GM12878 (cell line): ENCODE measurements at regions not wholly inside any gene's neighbourhood (a gene's known extent, or its start where the extent isn't known, plus 50 kb on each side); places are given as distances from the start of the nearest gene placed in this dataset.

Experiments
- ATAC-seq: fragments of 200-7000 bp; cut with Tn5 transposase; 3 replicates; pipeline ENCODE4 v1.9.1; 2020; ENCODE audit warnings: mild to moderate bottlenecking, moderate library complexity
- BruUV-seq: library from RNA; stranded (reverse); fragments of 400-500 nt; replicated peaks from 2 replicates; lab custom pipeline; 2021; lab: Mats Ljungman, UMichigan
- CTCF ChIA-PET: fragments of 300-600 bp; sonication (Branson Sonifier 250); formaldehyde crosslinking; extraction: SDS; loops from one replicate; lab custom pipeline; 2021; ENCODE audit warnings: inconsistent platforms; lab: Yijun Ruan, JAX
- POLR2A ChIA-PET: fragments of 350-600 bp; formaldehyde crosslinking; extraction: SDS; loops from one replicate; lab custom pipeline; 2021; ENCODE audit warnings: inconsistent platforms; lab: Charles Lee
- RAD21 ChIA-PET: fragments of 300-600 bp; sonication (Branson Sonifier 250); formaldehyde crosslinking; loops from one replicate; lab custom pipeline; 2023; ENCODE audit warnings: antibody characterized with exemption; ENCODE audit not compliant: unreplicated experiment; lab: Charles Lee
- SMC1A ChIA-PET: fragments of 300-600 bp; sonication (Branson Sonifier 250); formaldehyde crosslinking; loops from one replicate; lab custom pipeline; 2023; ENCODE audit not compliant: unreplicated experiment, uncharacterized antibody; lab: Charles Lee
- DNase-seq: peaks from one replicate; pipeline ENCODE4 v3.0.0-alpha.2; 2011; ENCODE audit warnings: low read depth, low spot score
- FAIRE-seq: peaks from 3 replicates; lab custom pipeline; 2011; peaks lifted over from hg19 to GRCh38; lab: Jason Lieb, UNC
- H2AFZ ChIP-seq: 2 replicates; pipeline ENCODE4 v1.6.0; 2011; ENCODE audit warnings: low read depth, low read length, control low read depth; ENCODE audit not compliant: control insufficient read depth
- H3K27ac ChIP-seq: 2 replicates; pipeline ENCODE4 v1.5.1; 2011; ENCODE audit warnings: control low read depth; ENCODE audit not compliant: control insufficient read depth, insufficient read depth
- H3K27me3 ChIP-seq, 2 experiments: replicated peaks in 1 of 2; 2 replicates each; pipeline versions ENCODE4 v1.6.0 to v1.6.1; 2011; ENCODE audit warnings: low read length in 1 of 2; ENCODE audit not compliant: control insufficient read depth in 2 of 2, insufficient read depth in 2 of 2
- H3K36me3 ChIP-seq, 2 experiments: 2 replicates each; pipeline ENCODE4 v1.5.1; 2011; ENCODE audit warnings: low read length in 1 of 2; ENCODE audit not compliant: control insufficient read depth in 2 of 2, insufficient read depth in 2 of 2
- H3K4me1 ChIP-seq: 2 replicates; pipeline ENCODE4 v1.6.1; 2011; ENCODE audit warnings: mild to moderate bottlenecking, low read length, moderate library complexity, mixed read lengths; ENCODE audit not compliant: control insufficient read depth, insufficient read depth
- H3K4me2 ChIP-seq: 2 replicates; pipeline ENCODE4 v1.6.0; 2011; ENCODE audit warnings: control low read depth; ENCODE audit not compliant: control insufficient read depth, insufficient read depth
- H3K4me3 ChIP-seq: fragments of 200-600 bp; sonication (generic); 2 replicates; pipeline ENCODE4 v1.5.1; 2016
- H3K79me2 ChIP-seq: 2 replicates; pipeline ENCODE4 v1.6.0; 2011; ENCODE audit warnings: low read length; ENCODE audit not compliant: control insufficient read depth, insufficient read depth
- H3K9ac ChIP-seq: 2 replicates; pipeline ENCODE4 v1.8.0; 2011; ENCODE audit warnings: low read length, control low read depth, mixed read lengths; ENCODE audit not compliant: control insufficient read depth, insufficient read depth
- H3K9me3 ChIP-seq: replicated peaks from 3 replicates; pipeline ENCODE4 v1.5.1; 2011; ENCODE audit warnings: mild to moderate bottlenecking, low read length; ENCODE audit not compliant: control insufficient read depth, insufficient read depth
- H4K20me1 ChIP-seq: 2 replicates; pipeline ENCODE4 v1.6.0; 2011; ENCODE audit not compliant: control insufficient read depth, insufficient read depth
- BMI1 ChIP-seq: fragments of 450-650 bp; IDR thresholded peaks from 2 replicates; pipeline ENCODE4 v1.6.1; 2016; ENCODE audit warnings: mild to moderate bottlenecking, moderate library complexity, borderline replicate concordance
- CHD4 ChIP-seq: fragments of 200-600 bp; sonication (generic); IDR thresholded peaks from 2 replicates; pipeline ENCODE4 v1.6.1; 2016; ENCODE audit warnings: mild to moderate bottlenecking
- DPF2 ChIP-seq: fragments of 450-650 bp; IDR thresholded peaks from 2 replicates; pipeline ENCODE4 v1.6.1; 2017; ENCODE audit warnings: mild to moderate bottlenecking
- ETV6 ChIP-seq, 2 experiments: fragments of 450-650 bp in 1 of 2; IDR thresholded peaks in 1 of 2; conservative IDR thresholded peaks in 1 of 2; 2 replicates each; pipeline ENCODE4 v1.6.1; 2014; ENCODE audit warnings: antibody characterized with exemption in 1 of 2, borderline replicate concordance in 1 of 2, low read depth in 1 of 2, mild to moderate bottlenecking in 1 of 2, moderate library complexity in 1 of 2
- HDAC2 ChIP-seq: fragments of 200-600 bp; sonication (generic); IDR thresholded peaks from 2 replicates; pipeline ENCODE4 v1.6.1; 2017
- NRF1 ChIP-seq: conservative IDR thresholded peaks from 2 replicates; pipeline ENCODE4 v1.6.1; 2011; ENCODE audit warnings: mild to moderate bottlenecking, low read depth, low read length, improper control_type of control experiment
- SPI1 ChIP-seq: IDR thresholded peaks from 2 replicates; pipeline ENCODE4 v1.6.1; 2011; ENCODE audit warnings: low read depth, mild to moderate bottlenecking, low read length, moderate library complexity, borderline replicate concordance; ENCODE audit not compliant: insufficient read depth
- ZNF217 ChIP-seq: fragments of 450-650 bp; IDR thresholded peaks from 2 replicates; pipeline ENCODE4 v1.6.1; 2017; ENCODE audit warnings: antibody characterized with exemption, mild to moderate bottlenecking
- ZNF622 ChIP-seq: fragments of 450-650 bp; IDR thresholded peaks from 2 replicates; pipeline ENCODE4 v1.6.1; 2017; ENCODE audit warnings: mild to moderate bottlenecking, inconsistent platforms
- WGBS: methylation state at CpG from one replicate; pipeline ENCODE4 v1.1.6; 2016; ENCODE audit warnings: low lambda C conversion rate; ENCODE audit not compliant: insufficient replicate concordance, insufficient coverage; ENCODE audit errors: missing lambda C conversion rate; 5-methylcytosine and 5-hydroxymethylcytosine counted together
- in situ Hi-C: fragments of 300-500 bp; cut with MboI; formaldehyde crosslinking; loops from 9 replicates; pipeline ENCODE4 v1.14.3; 2018; ENCODE audit warnings: mixed read lengths
- intact Hi-C: fragments of 100-400 bp; cut with micrococcal nuclease; formaldehyde crosslinking; loops from one replicate; pipeline ENCODE4 v1.14.2; 2022; ENCODE audit not compliant: unreplicated experiment
- TF ChIP-seq, protein P1 (sequence below): fragments of 450-650 bp; IDR thresholded peaks from 2 replicates; pipeline ENCODE4 v1.6.1; 2017; ENCODE audit warnings: mild to moderate bottlenecking, moderate library complexity
- TF ChIP-seq, protein P2 (sequence below): fragments of 450-650 bp; IDR thresholded peaks from 2 replicates; pipeline ENCODE4 v1.6.1; 2017; ENCODE audit warnings: borderline replicate concordance
- TF ChIP-seq, protein P3 (sequence below): fragments of 450-650 bp; IDR thresholded peaks from 2 replicates; pipeline ENCODE4 v1.6.1; 2017; ENCODE audit warnings: mild to moderate bottlenecking, moderate library complexity

DNA sequence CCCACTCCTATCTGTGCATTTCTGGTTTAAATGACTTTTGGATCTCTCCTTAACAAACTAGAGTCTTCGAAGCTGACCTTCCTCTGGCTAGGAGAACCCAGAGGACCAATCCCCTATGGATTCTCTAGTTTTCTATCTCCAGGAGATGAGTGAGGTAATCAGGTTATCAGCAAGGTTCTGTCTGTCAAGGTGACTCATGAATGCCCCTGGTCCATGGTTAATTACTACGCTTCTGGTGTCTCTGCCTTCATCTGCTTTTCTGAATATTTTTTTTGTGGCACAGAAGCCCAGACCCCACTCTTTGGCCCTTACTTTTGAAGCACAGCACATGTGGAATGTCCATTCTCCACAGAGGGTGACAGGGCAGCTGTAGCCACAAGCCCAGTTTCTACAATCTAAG, 897.9 kb upstream of the KLHL29 start (continued):
- TF ChIP-seq, protein P1, sequence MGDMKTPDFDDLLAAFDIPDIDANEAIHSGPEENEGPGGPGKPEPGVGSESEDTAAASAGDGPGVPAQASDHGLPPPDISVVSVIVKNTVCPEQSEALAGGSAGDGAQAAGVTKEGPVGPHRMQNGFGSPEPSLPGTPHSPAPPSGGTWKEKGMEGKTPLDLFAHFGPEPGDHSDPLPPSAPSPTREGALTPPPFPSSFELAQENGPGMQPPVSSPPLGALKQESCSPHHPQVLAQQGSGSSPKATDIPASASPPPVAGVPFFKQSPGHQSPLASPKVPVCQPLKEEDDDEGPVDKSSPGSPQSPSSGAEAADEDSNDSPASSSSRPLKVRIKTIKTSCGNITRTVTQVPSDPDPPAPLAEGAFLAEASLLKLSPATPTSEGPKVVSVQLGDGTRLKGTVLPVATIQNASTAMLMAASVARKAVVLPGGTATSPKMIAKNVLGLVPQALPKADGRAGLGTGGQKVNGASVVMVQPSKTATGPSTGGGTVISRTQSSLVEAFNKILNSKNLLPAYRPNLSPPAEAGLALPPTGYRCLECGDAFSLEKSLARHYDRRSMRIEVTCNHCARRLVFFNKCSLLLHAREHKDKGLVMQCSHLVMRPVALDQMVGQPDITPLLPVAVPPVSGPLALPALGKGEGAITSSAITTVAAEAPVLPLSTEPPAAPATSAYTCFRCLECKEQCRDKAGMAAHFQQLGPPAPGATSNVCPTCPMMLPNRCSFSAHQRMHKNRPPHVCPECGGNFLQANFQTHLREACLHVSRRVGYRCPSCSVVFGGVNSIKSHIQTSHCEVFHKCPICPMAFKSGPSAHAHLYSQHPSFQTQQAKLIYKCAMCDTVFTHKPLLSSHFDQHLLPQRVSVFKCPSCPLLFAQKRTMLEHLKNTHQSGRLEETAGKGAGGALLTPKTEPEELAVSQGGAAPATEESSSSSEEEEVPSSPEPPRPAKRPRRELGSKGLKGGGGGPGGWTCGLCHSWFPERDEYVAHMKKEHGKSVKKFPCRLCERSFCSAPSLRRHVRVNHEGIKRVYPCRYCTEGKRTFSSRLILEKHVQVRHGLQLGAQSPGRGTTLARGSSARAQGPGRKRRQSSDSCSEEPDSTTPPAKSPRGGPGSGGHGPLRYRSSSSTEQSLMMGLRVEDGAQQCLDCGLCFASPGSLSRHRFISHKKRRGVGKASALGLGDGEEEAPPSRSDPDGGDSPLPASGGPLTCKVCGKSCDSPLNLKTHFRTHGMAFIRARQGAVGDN, result no peak
- TF ChIP-seq ZNF622 (no peak), DPF2 (no peak)
- TF ChIP-seq, protein P2, sequence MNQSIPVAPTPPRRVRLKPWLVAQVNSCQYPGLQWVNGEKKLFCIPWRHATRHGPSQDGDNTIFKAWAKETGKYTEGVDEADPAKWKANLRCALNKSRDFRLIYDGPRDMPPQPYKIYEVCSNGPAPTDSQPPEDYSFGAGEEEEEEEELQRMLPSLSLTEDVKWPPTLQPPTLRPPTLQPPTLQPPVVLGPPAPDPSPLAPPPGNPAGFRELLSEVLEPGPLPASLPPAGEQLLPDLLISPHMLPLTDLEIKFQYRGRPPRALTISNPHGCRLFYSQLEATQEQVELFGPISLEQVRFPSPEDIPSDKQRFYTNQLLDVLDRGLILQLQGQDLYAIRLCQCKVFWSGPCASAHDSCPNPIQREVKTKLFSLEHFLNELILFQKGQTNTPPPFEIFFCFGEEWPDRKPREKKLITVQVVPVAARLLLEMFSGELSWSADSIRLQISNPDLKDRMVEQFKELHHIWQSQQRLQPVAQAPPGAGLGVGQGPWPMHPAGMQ, result no peak

DNA sequence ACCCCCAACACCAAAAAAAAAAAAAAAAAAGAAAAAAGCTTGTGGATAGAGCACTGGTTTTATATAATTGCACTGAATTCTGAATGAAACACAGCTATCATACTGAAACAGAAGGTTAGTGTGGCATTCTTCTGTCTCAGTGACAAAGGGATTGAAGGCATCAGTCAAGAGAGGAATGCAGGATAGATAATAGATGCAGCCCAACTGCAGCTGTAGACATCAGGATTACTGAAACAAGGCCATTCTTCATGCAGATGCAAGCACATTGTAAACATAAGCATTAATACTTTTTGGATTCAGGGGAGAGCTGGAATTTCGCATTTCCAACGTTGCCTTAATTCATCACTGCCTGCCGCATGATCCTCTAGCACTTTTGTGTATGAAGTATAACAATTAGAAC, 897.4 kb upstream of the KLHL29 start:
- Histone ChIP-seq H3K79me2 (no peaks in the 10 kb centered on the region), H3K4me1 (no peaks in the 10 kb centered on the region), H2AFZ (no peak overlapping the region), H3K27me3 (no peaks in the 10 kb centered on the region), H3K36me3 (no peaks in the 10 kb centered on the region), H3K4me3 (no peak overlapping the region), H3K27ac (no peak overlapping the region), H4K20me1 (no peaks in the 10 kb centered on the region), H3K9me3 (no peaks in the 10 kb centered on the region), H3K4me2 (no peak overlapping the region), H3K9ac (no peak overlapping the region)
- RAD21 ChIA-PET, result no interaction called here
- ATAC-seq (no peak), DNase-seq (no peak), FAIRE-seq (no peak)
- POLR2A ChIA-PET, result no interaction called here
- CTCF ChIA-PET, result no interaction called here
- intact Hi-C loops, result no loop called here
- WGBS, result 12% methylated on average over 3 of the region's 3 CpGs
- BruUV-seq, result no TSS peak
- SMC1A ChIA-PET, result no interaction called here
- in situ Hi-C loops, result no loop called here
- TF ChIP-seq, protein P3, sequence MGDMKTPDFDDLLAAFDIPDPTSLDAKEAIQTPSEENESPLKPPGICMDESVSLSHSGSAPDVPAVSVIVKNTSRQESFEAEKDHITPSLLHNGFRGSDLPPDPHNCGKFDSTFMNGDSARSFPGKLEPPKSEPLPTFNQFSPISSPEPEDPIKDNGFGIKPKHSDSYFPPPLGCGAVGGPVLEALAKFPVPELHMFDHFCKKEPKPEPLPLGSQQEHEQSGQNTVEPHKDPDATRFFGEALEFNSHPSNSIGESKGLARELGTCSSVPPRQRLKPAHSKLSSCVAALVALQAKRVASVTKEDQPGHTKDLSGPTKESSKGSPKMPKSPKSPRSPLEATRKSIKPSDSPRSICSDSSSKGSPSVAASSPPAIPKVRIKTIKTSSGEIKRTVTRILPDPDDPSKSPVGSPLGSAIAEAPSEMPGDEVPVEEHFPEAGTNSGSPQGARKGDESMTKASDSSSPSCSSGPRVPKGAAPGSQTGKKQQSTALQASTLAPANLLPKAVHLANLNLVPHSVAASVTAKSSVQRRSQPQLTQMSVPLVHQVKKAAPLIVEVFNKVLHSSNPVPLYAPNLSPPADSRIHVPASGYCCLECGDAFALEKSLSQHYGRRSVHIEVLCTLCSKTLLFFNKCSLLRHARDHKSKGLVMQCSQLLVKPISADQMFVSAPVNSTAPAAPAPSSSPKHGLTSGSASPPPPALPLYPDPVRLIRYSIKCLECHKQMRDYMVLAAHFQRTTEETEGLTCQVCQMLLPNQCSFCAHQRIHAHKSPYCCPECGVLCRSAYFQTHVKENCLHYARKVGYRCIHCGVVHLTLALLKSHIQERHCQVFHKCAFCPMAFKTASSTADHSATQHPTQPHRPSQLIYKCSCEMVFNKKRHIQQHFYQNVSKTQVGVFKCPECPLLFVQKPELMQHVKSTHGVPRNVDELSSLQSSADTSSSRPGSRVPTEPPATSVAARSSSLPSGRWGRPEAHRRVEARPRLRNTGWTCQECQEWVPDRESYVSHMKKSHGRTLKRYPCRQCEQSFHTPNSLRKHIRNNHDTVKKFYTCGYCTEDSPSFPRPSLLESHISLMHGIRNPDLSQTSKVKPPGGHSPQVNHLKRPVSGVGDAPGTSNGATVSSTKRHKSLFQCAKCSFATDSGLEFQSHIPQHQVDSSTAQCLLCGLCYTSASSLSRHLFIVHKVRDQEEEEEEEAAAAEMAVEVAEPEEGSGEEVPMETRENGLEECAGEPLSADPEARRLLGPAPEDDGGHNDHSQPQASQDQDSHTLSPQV, result no peak
- TF ChIP-seq ETV6 (conservative IDR thresholded peaks at IDR 0.05 in 1 of 2, IDR thresholded peaks at IDR 0.05 in 1 of 2; ENCODE audit: borderline replicate concordance in 1 of 2, low read depth in 1 of 2) (no peak), ZNF217 (no peak), NRF1 (no peak), SPI1 (no peak), HDAC2 (no peak), BMI1 (no peak), CHD4 (no peak)
